T-cell (primary cell): ENCODE measurements at regions not wholly inside any gene's neighbourhood (a gene's known extent, or its start where the extent isn't known, plus 50 kb on each side); places are given as distances from the start of the nearest gene placed in this dataset.

Experiments used
- ATAC-seq, 4 experiments: fragments of 200-7000 bp in 3 of 4; fragments of 150-1000 bp in 1 of 4; cut with Tn5 transposase; replicated peaks in 1 of 4; 1 replicate in 3 of 4; 2 replicates in 1 of 4; pipeline ENCODE4 v1.10.0; 2021; ENCODE audit warnings: moderate library complexity in 3 of 4, mild to moderate bottlenecking in 2 of 4, moderate number of reproducible peaks in 1 of 4
- CTCF ChIA-PET, 2 donors: fragments of 300-600 bp; sonication (Branson Sonifier 250); formaldehyde crosslinking; loops; one replicate each; lab custom pipeline; 2022; ENCODE audit warnings: antibody characterized with exemption in 2 of 2; lab: Charles Lee
- POLR2A ChIA-PET, 2 donors: fragments of 300-600 bp; sonication (Branson Sonifier 250); formaldehyde crosslinking; loops; one replicate each; lab custom pipeline; 2022; ENCODE audit warnings: antibody characterized with exemption in 2 of 2; lab: Charles Lee
- DNase-seq, 35 experiments: peaks; one replicate each; pipeline versions ENCODE4 v3.0.0 to v3.0.0-alpha.2; 2013 to 2023
- H3K27ac ChIP-seq: one replicate; pipeline ENCODE4 v1.5.1; 2013; ENCODE audit warnings: low read length
- H3K27me3 ChIP-seq, 2 experiments: replicated peaks in 1 of 2; 1 replicate in 1 of 2; 2 replicates in 1 of 2; pipeline versions ENCODE4 v1.6.1 to v1.7.0; 2013; ENCODE audit warnings: low read length in 1 of 2, mixed read lengths in 1 of 2; ENCODE audit not compliant: control insufficient read depth in 2 of 2, insufficient read depth in 2 of 2; ENCODE audit errors: extremely low read depth in 1 of 2
- H3K36me3 ChIP-seq, 2 donors: 1 replicate in 1 of 2; 2 replicates in 1 of 2; pipeline versions ENCODE4 v1.6.1 to v1.7.0; 2013; ENCODE audit warnings: low read length in 1 of 2; ENCODE audit not compliant: control insufficient read depth in 2 of 2, insufficient read depth in 1 of 2; ENCODE audit errors: extremely low read depth in 1 of 2
- H3K4me1 ChIP-seq, 2 experiments: 1 replicate in 1 of 2; 2 replicates in 1 of 2; pipeline versions ENCODE4 v1.6.1 to v1.7.0; 2013; ENCODE audit warnings: low read length in 2 of 2, mixed read lengths in 1 of 2; ENCODE audit not compliant: insufficient read depth in 2 of 2, control insufficient read depth in 1 of 2; ENCODE audit errors: extremely low read depth in 1 of 2
- H3K4me3 ChIP-seq, 2 donors: 1 replicate in 1 of 2; 2 replicates in 1 of 2; pipeline versions ENCODE4 v1.5.1 to v1.7.0; 2013; ENCODE audit warnings: mild to moderate bottlenecking in 2 of 2, low read length in 1 of 2, moderate library complexity in 1 of 2; ENCODE audit not compliant: control insufficient read depth in 1 of 2; ENCODE audit errors: extremely low read depth in 1 of 2
- H3K9me3 ChIP-seq: 2 replicates; pipeline ENCODE4 v1.7.0; 2013
- H3K27ac Mint-ChIP-seq, 2 donors: one replicate each; pipeline ENCODE4 v1.8.0; 2020 to 2021; ENCODE audit warnings: mild to moderate bottlenecking in 2 of 2, mixed read lengths in 2 of 2
- H3K27me3 Mint-ChIP-seq, 2 donors: one replicate each; pipeline ENCODE4 v1.8.0; 2021 to 2022; ENCODE audit warnings: mixed read lengths in 2 of 2
- H3K36me3 Mint-ChIP-seq: one replicate; pipeline ENCODE4 v1.8.0; 2021; ENCODE audit warnings: mixed read lengths
- H3K4me1 Mint-ChIP-seq, 3 donors: one replicate each; pipeline ENCODE4 v1.8.0; 2020 to 2022; ENCODE audit warnings: mixed read lengths in 3 of 3, mild to moderate bottlenecking in 1 of 3
- H3K4me3 Mint-ChIP-seq, 3 donors: one replicate each; pipeline ENCODE4 v1.8.0; 2020 to 2022; ENCODE audit warnings: mild to moderate bottlenecking in 3 of 3, mixed read lengths in 3 of 3, moderate library complexity in 3 of 3
- H3K9me3 Mint-ChIP-seq, 3 donors: one replicate each; pipeline ENCODE4 v1.8.0; 2020 to 2022; ENCODE audit warnings: mixed read lengths in 3 of 3
- WGBS: methylation state at CpG from one replicate; pipeline ENCODE4 v1.1.5; 2013; ENCODE audit warnings: missing lambda C conversion rate; ENCODE audit not compliant: insufficient coverage; 5-methylcytosine and 5-hydroxymethylcytosine counted together

- H3K9me3 Mint-ChIP-seq = no peaks in the 10 kb centered on the region
- H3K27me3 Mint-ChIP-seq = no peaks in the 10 kb centered on the region
- H3K4me3 Mint-ChIP-seq = no peak overlapping the region
- WGBS = 17% methylated on average over 1 of the region's 3 CpGs
- ATAC-seq (no peak), DNase-seq (no peak)
- POLR2A ChIA-PET = no interaction called here
- Histone ChIP-seq H3K36me3 (no peaks in the 10 kb centered on the region), H3K4me1 (no peaks in the 10 kb centered on the region), H3K27ac (no peak overlapping the region), H3K27me3 (no peaks in the 10 kb centered on the region), H3K9me3 (no peaks in the 10 kb centered on the region), H3K4me3 (no peak overlapping the region)
- H3K36me3 Mint-ChIP-seq = no peaks in the 10 kb centered on the region
- no peak overlapping the region for H3K27ac Mint-ChIP-seq
- CTCF ChIA-PET = no interaction called here
- no peaks in the 10 kb centered on the region for H3K4me1 Mint-ChIP-seq
These were observed 384.0 kb downstream of the TMA16 start for GRCh38 chr4:163878336-163879121.

GRCh38 chr4:163892417-163892816 is 397.9 kb downstream of the TMA16 start:
- no peaks in the 10 kb centered on the region for H3K27me3 Mint-ChIP-seq

GRCh38 chr4:163895378-163896005 is 401.0 kb downstream of the TMA16 start:
- no peaks in the 10 kb centered on the region for H3K27me3 Mint-ChIP-seq
- ATAC-seq = peak; percentile 90 to 97 (median 92)
- H3K4me3 Mint-ChIP-seq = peak overlapping the region in 1 of 3 donors; percentile 1
- H3K4me1 Mint-ChIP-seq = peaks cover 0 to 29% (median 16%) of the 10 kb centered on the region in 3 donors
- peaks cover 0 to 4% (median 0%) of the 10 kb centered on the region in 3 donors for H3K9me3 Mint-ChIP-seq
- 0% methylated on average over 1 of the region's 3 CpGs for WGBS
- Histone ChIP-seq H3K27me3 (no peaks in the 10 kb centered on the region), H3K9me3 (no peaks in the 10 kb centered on the region), H3K36me3 (no peaks in the 10 kb centered on the region), H3K4me3 (no peak overlapping the region), H3K4me1 (peaks cover 5 to 7% of the 10 kb centered on the region in 2 experiments), H3K27ac (no peak overlapping the region)
- POLR2A ChIA-PET = interaction anchor here in 1 of 2 donors (0.6 kb wide), 1 partner anchor 345 kb away, joined by 5 read pairs; no protein-coding TSS in a partner anchor
- H3K27ac Mint-ChIP-seq = peak overlapping the region; percentile 53 to 78
- CTCF ChIA-PET = interaction anchor here in 1 of 2 donors (0.6 kb wide), 1 partner anchor 50 kb away, joined by 3 read pairs; no protein-coding TSS in a partner anchor
- no peaks in the 10 kb centered on the region for H3K36me3 Mint-ChIP-seq
- DNase-seq = peak in 30 of 35 experiments; percentile 0 to 75 (median 14)

More at GRCh38 chr4:163892417-163892816, 397.9 kb downstream of the TMA16 start:
- POLR2A ChIA-PET = interaction anchor here in 1 of 2 donors (0.6 kb wide), 1 partner anchor 87 kb away, joined by 4 read pairs; no protein-coding TSS in a partner anchor
- peaks cover 5 to 7% of the 10 kb centered on the region in 2 experiments for H3K4me1 ChIP-seq
- Mint-ChIP-seq H3K4me3 (no peak overlapping the region), H3K9me3 (no peaks in the 10 kb centered on the region), H3K27ac (no peak overlapping the region), H3K36me3 (no peaks in the 10 kb centered on the region), H3K4me1 (peaks cover 0 to 29% (median 16%) of the 10 kb centered on the region in 3 donors)
- CTCF ChIA-PET = interaction anchor here in 1 of 2 donors (0.6 to 0.7 kb wide), 2 partner anchors 76 to 268 kb away, joined by 3 to 4 read pairs; no protein-coding TSS in a partner anchor
- no peaks in the 10 kb centered on the region for H3K9me3 ChIP-seq
- ATAC-seq (no peak), DNase-seq (no peak)
- no peak overlapping the region for H3K27ac ChIP-seq
- no peaks in the 10 kb centered on the region for H3K36me3 ChIP-seq
- no peaks in the 10 kb centered on the region for H3K27me3 ChIP-seq
- H3K4me3 ChIP-seq = no peak overlapping the region

GRCh38 chr4:163901319-163901718 is 406.8 kb downstream of the TMA16 start:
- Histone ChIP-seq H3K4me1 (peaks cover 0 to 3% of the 10 kb centered on the region in 2 experiments), H3K27me3 (no peaks in the 10 kb centered on the region), H3K4me3 (no peak overlapping the region), H3K27ac (no peak overlapping the region), H3K36me3 (no peaks in the 10 kb centered on the region), H3K9me3 (no peaks in the 10 kb centered on the region)
- no peaks in the 10 kb centered on the region for H3K36me3 Mint-ChIP-seq
- no peak for DNase-seq
- WGBS = no CpG with 5 or more reads among the region's 1 CpG
- CTCF ChIA-PET = no interaction called here
- H3K4me1 Mint-ChIP-seq = peaks cover 0 to 11% (median 6%) of the 10 kb centered on the region in 3 donors
- POLR2A ChIA-PET = no interaction called here
- no peak overlapping the region for H3K4me3 Mint-ChIP-seq
- ATAC-seq = no peak
- H3K27me3 Mint-ChIP-seq = no peaks in the 10 kb centered on the region
- no peak overlapping the region for H3K27ac Mint-ChIP-seq
- H3K9me3 Mint-ChIP-seq = peaks cover 0 to 4% (median 0%) of the 10 kb centered on the region in 3 donors

- H3K4me3 Mint-ChIP-seq = no peak overlapping the region
- no peak overlapping the region for H3K27ac Mint-ChIP-seq
- no peaks in the 10 kb centered on the region for H3K27me3 ChIP-seq
- H3K36me3 ChIP-seq = no peaks in the 10 kb centered on the region
- no peaks in the 10 kb centered on the region for H3K27me3 Mint-ChIP-seq
- H3K9me3 ChIP-seq = no peaks in the 10 kb centered on the region
- no peak overlapping the region for H3K27ac ChIP-seq
- H3K36me3 Mint-ChIP-seq = no peaks in the 10 kb centered on the region
- CTCF ChIA-PET = no interaction called here
- POLR2A ChIA-PET = no interaction called here
- H3K4me3 ChIP-seq = no peak overlapping the region
- H3K4me1 ChIP-seq = no peaks in the 10 kb centered on the region
- no peak for DNase-seq
- peaks cover 0 to 4% (median 0%) of the 10 kb centered on the region in 3 donors for H3K9me3 Mint-ChIP-seq
- no peak for ATAC-seq
- no peaks in the 10 kb centered on the region for H3K4me1 Mint-ChIP-seq
- WGBS = no CpG with 5 or more reads among the region's 2 CpGs
These were observed 407.9 kb downstream of the TMA16 start for GRCh38 chr4:163902417-163902816.

GRCh38 chr4:163911891-163912290 is 417.4 kb downstream of the TMA16 start:
- no peak overlapping the region for H3K4me3 Mint-ChIP-seq
- H3K27ac Mint-ChIP-seq = no peak overlapping the region

More at GRCh38 chr4:163911891-163912290, 417.4 kb downstream of the TMA16 start:
- Histone ChIP-seq H3K4me3 (no peak overlapping the region), H3K9me3 (no peaks in the 10 kb centered on the region), H3K27me3 (no peaks in the 10 kb centered on the region), H3K4me1 (no peaks in the 10 kb centered on the region), H3K27ac (no peak overlapping the region), H3K36me3 (no peaks in the 10 kb centered on the region)
- H3K4me1 Mint-ChIP-seq = no peaks in the 10 kb centered on the region
- DNase-seq (no peak), ATAC-seq (no peak)
- peaks cover 0 to 3% of the 10 kb centered on the region in 2 donors for H3K27me3 Mint-ChIP-seq
- 70% methylated on average over 2 of the region's 5 CpGs for WGBS
- POLR2A ChIA-PET = no interaction called here
- CTCF ChIA-PET = no interaction called here
- H3K36me3 Mint-ChIP-seq = no peaks in the 10 kb centered on the region
- no peaks in the 10 kb centered on the region for H3K9me3 Mint-ChIP-seq
